Trophoblast cell (in vitro differentiated cells and primary cell): ENCODE measurements at regions not wholly inside any gene's neighbourhood (a gene's known extent, or its start where the extent isn't known, plus 50 kb on each side); places are given as distances from the start of the nearest gene placed in this dataset.

Experiments used
- DNase-seq, 2 donors: peaks; one replicate each; pipeline ENCODE4 v3.0.0-alpha.2; 2016
- H2AFZ ChIP-seq: 2 replicates; pipeline ENCODE4 v1.6.1; 2013; ENCODE audit warnings: low read length, moderate library complexity, mild to moderate bottlenecking; ENCODE audit not compliant: insufficient read depth, poor library complexity
- H2AK5ac ChIP-seq: 2 replicates; pipeline ENCODE4 v1.6.1; 2013; ENCODE audit warnings: mild to moderate bottlenecking, low read length
- H2BK120ac ChIP-seq: 2 replicates; pipeline ENCODE4 v1.6.1; 2013; ENCODE audit warnings: low read length, mild to moderate bottlenecking, moderate library complexity; ENCODE audit not compliant: insufficient read depth, poor library complexity
- H2BK12ac ChIP-seq: 2 replicates; pipeline ENCODE4 v1.6.1; 2013; ENCODE audit warnings: mild to moderate bottlenecking, low read length, moderate library complexity
- H2BK5ac ChIP-seq: 2 replicates; pipeline ENCODE4 v1.6.1; 2013; ENCODE audit warnings: low read length, low read depth, moderate library complexity, mild to moderate bottlenecking; ENCODE audit not compliant: poor library complexity
- H3K14ac ChIP-seq: 2 replicates; pipeline ENCODE4 v1.6.1; 2013; ENCODE audit warnings: mild to moderate bottlenecking, low read length
- H3K18ac ChIP-seq: 2 replicates; pipeline ENCODE4 v1.6.1; 2013; ENCODE audit warnings: mild to moderate bottlenecking, low read length
- H3K23ac ChIP-seq: 2 replicates; pipeline ENCODE4 v1.6.1; 2013; ENCODE audit warnings: low read length
- H3K27ac ChIP-seq: 2 replicates; pipeline ENCODE4 v1.5.1; 2013; ENCODE audit warnings: low read depth, mild to moderate bottlenecking, inconsistent platforms, low read length, moderate library complexity
- H3K27me3 ChIP-seq: 2 replicates; pipeline ENCODE4 v1.6.1; 2013; ENCODE audit warnings: inconsistent platforms, mild to moderate bottlenecking, low read length, moderate library complexity; ENCODE audit not compliant: insufficient read depth
- H3K36me3 ChIP-seq, 2 experiments: 1 replicate in 1 of 2; 2 replicates in 1 of 2; pipeline ENCODE4 v1.6.1; 2013; ENCODE audit warnings: low read length in 2 of 2, mild to moderate bottlenecking in 2 of 2, moderate library complexity in 1 of 2; ENCODE audit not compliant: insufficient read depth in 2 of 2, control insufficient read depth in 1 of 2
- H3K4ac ChIP-seq: 2 replicates; pipeline ENCODE4 v1.6.1; 2013; ENCODE audit warnings: low read depth, mild to moderate bottlenecking, low read length, moderate library complexity
- H3K4me1 ChIP-seq, 2 experiments: 1 replicate in 1 of 2; 2 replicates in 1 of 2; pipeline ENCODE4 v1.6.1; 2013; ENCODE audit warnings: low read length in 2 of 2, mild to moderate bottlenecking in 2 of 2, moderate library complexity in 1 of 2; ENCODE audit not compliant: insufficient read depth in 2 of 2, control insufficient read depth in 1 of 2
- H3K4me2 ChIP-seq: 2 replicates; pipeline ENCODE4 v1.6.1; 2013; ENCODE audit warnings: inconsistent platforms, mild to moderate bottlenecking, low read length, moderate library complexity
- H3K4me3 ChIP-seq: 2 replicates; pipeline ENCODE4 v1.5.1; 2013; ENCODE audit warnings: mild to moderate bottlenecking, low read depth, low read length, inconsistent platforms
- H3K79me1 ChIP-seq: one replicate; pipeline ENCODE4 v1.6.1; 2013; ENCODE audit warnings: low read length
- H3K79me2 ChIP-seq: 2 replicates; pipeline ENCODE4 v1.6.1; 2013; ENCODE audit warnings: low read length, mild to moderate bottlenecking; ENCODE audit not compliant: control insufficient read depth, insufficient read depth, poor library complexity
- H3K9ac ChIP-seq: 2 replicates; pipeline ENCODE4 v1.6.1; 2013; ENCODE audit warnings: mild to moderate bottlenecking, low read length
- H3K9me3 ChIP-seq: 2 replicates; pipeline ENCODE4 v1.6.1; 2013; ENCODE audit warnings: low read depth, mild to moderate bottlenecking, control low read depth, inconsistent platforms, low read length; ENCODE audit not compliant: insufficient read depth
- H4K12ac ChIP-seq: 2 replicates; pipeline ENCODE4 v1.6.1; 2013; ENCODE audit warnings: low read depth, mild to moderate bottlenecking, low read length, moderate library complexity
- H4K8ac ChIP-seq: 2 replicates; pipeline ENCODE4 v1.6.1; 2013; ENCODE audit warnings: low read depth, mild to moderate bottlenecking, low read length, moderate library complexity
- H4K91ac ChIP-seq: one replicate; pipeline ENCODE4 v1.6.1; 2013; ENCODE audit warnings: low read depth, mild to moderate bottlenecking, low read length, moderate library complexity
- WGBS: extraction: QIAGEN DNeasy Blood & Tissue Kit; methylation state at CpG from one replicate; pipeline ENCODE4 v1.1.7; 2013; ENCODE audit warnings: missing lambda C conversion rate; ENCODE audit not compliant: insufficient read length, insufficient coverage; ENCODE audit errors: extremely low coverage; 5-methylcytosine and 5-hydroxymethylcytosine counted together

DNA sequence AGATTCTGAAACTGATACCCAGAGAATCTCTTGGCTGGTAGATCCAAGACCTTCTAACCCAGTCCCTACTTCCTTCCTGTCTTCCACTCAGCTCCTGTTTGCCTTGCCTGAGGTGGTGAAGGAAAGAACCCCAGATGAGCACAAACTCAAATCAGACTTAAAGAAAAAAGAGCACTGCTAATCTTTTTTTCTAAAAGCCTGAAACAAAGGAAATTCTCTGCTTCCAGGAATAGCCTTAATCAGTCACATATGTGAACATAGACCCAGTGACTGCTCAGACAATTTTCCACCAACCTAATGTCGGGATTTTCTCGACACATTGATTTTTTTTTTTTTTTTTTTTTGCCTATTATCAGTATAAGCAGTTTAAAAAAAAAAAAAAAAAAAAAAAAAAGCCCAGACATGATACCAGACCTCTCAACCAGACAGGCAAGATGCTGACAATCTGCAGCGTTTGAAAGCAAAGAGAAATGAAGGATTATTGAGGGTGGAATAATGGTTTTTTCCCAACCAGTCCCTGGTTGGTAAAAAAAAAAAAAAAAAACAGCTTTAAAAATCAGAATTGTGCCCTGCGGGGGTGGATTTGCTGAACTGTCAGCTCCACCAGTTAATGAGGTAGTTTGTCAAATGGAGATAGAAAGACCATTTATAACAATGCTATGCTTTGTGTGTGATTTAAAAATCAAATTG is 256.8 kb upstream of the RARB start:
- Histone ChIP-seq H3K36me3 (no peaks in the 10 kb centered on the region), H2BK5ac (peak overlapping the region; percentile 76), H3K9ac (no peak overlapping the region), H4K8ac (peak overlapping the region; percentile 65), H3K9me3 (no peaks in the 10 kb centered on the region), H3K27ac (peak overlapping the region; percentile 90), H3K4ac (no peak overlapping the region), H2AFZ (no peak overlapping the region), H3K4me1 (peaks cover 3 to 4% of the 10 kb centered on the region in 2 experiments), H3K4me3 (no peak overlapping the region), H2AK5ac (no peak overlapping the region), H4K91ac (peak overlapping the region; percentile 77), H3K79me1 (peaks cover 22% of the 10 kb centered on the region), H3K4me2 (no peak overlapping the region), H3K18ac (no peak overlapping the region), H4K12ac (no peak overlapping the region), H3K14ac (no peak overlapping the region), H2BK120ac (peak overlapping the region; percentile 72), H3K27me3 (no peaks in the 10 kb centered on the region), H2BK12ac (no peak overlapping the region), H3K79me2 (no peaks in the 10 kb centered on the region), H3K23ac (no peak overlapping the region)
- no CpG with 5 or more reads among the region's 4 CpGs for WGBS
- no peak for DNase-seq

DNA sequence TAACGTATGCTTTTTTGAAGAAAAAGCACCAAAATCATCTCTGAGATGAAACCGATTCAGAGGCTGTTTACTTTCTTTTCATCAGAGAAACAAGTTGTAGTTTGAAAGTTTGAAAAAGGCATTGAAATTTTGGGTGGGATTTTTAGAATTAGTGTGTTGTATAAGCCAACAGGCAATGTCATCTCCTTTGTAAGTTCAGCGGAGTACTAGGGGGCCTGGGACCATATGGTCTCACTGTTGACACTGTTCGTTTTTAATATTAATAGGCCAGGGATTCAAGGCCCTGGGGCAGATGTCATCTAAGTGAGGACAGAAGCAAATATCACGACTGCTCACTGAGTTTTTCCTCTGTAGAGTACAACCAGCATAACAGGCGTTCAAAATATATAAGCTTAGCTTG is 256.2 kb upstream of the RARB start:
- Histone ChIP-seq H2AK5ac (peak overlapping the region; percentile 59), H2AFZ (no peak overlapping the region), H3K23ac (no peak overlapping the region)

DNA sequence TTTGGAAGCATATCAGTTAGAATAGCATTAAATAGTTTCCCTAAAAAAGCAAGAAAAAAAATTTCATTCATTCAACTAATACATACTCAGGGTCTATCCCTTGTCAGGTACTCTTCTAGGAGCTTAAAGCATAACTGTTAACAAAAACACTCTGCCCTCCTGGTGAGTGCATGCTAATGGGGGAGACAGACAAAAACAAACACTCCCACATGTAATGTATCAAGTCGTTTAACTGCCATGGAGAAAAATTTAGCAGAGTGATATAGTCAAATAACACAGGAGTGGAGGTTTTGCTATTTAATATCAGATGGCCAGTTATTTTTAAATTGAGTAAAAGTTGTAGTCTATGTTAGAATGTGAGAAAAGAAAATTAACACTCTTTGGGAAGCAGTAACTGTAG is 254.5 kb upstream of the RARB start:
- Histone ChIP-seq H2BK120ac (no peak overlapping the region), H3K4me1 (peaks cover 3 to 4% of the 10 kb centered on the region in 2 experiments), H3K79me2 (no peaks in the 10 kb centered on the region), H3K9me3 (no peaks in the 10 kb centered on the region), H3K4me2 (no peak overlapping the region), H3K9ac (no peak overlapping the region), H4K91ac (no peak overlapping the region), H2BK12ac (no peak overlapping the region), H3K4ac (no peak overlapping the region), H3K79me1 (peaks cover 22% of the 10 kb centered on the region), H3K36me3 (no peaks in the 10 kb centered on the region), H3K14ac (no peak overlapping the region), H4K12ac (no peak overlapping the region), H3K27me3 (no peaks in the 10 kb centered on the region), H2BK5ac (no peak overlapping the region), H3K27ac (no peak overlapping the region), H4K8ac (no peak overlapping the region), H3K4me3 (no peak overlapping the region), H2AFZ (no peak overlapping the region), H2AK5ac (no peak overlapping the region), H3K23ac (no peak overlapping the region), H3K18ac (no peak overlapping the region)
- no CpG with 5 or more reads among the region's 1 CpG for WGBS
- no peak for DNase-seq

More for the DNA sequence above, 256.2 kb upstream of the RARB start:
- H3K79me1 ChIP-seq = peaks cover 22% of the 10 kb centered on the region
- H3K4me2 ChIP-seq = no peak overlapping the region
- H3K9ac ChIP-seq = peak overlapping the region; percentile 44
- H3K14ac ChIP-seq = peak overlapping the region; percentile 91
- H3K4me1 ChIP-seq = peaks cover 3 to 4% of the 10 kb centered on the region in 2 experiments
- no peak for DNase-seq
- peak overlapping the region; percentile 89 for H2BK5ac ChIP-seq
- H3K27ac ChIP-seq = peak overlapping the region; percentile 83
- no CpG with 5 or more reads among the region's 6 CpGs for WGBS
- H3K36me3 ChIP-seq = no peaks in the 10 kb centered on the region
- peak overlapping the region; percentile 60 for H4K8ac ChIP-seq
- H3K18ac ChIP-seq = no peak overlapping the region
- H2BK12ac ChIP-seq = peak overlapping the region; percentile 99
- H3K4me3 ChIP-seq = no peak overlapping the region
- H3K4ac ChIP-seq = peak overlapping the region; percentile 86
- H3K9me3 ChIP-seq = no peaks in the 10 kb centered on the region
- no peak overlapping the region for H4K12ac ChIP-seq
- peak overlapping the region; percentile 79 for H4K91ac ChIP-seq
- H3K79me2 ChIP-seq = no peaks in the 10 kb centered on the region
- H2BK120ac ChIP-seq = peak overlapping the region; percentile 83
- no peaks in the 10 kb centered on the region for H3K27me3 ChIP-seq

DNA sequence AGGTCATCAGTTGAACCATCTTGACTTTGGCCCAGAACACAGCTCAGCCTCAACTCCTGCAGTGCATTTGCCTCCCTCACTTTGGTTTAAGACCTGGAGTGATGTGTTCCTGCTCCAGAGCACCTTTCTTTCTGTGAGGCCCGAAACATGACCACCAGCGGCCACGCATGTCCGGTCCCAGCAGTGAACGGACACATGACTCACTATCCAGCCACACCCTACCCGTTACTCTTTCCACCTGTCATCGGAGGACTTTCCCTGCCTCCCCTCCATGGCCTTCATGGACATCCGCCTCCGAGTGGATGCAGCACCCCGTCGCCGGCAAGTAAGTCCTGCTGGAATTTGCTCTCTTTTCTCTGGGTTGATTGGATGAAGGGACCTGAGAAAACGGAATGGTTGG is 253.8 kb upstream of the RARB start:
- H3K14ac ChIP-seq = no peak overlapping the region
- H4K12ac ChIP-seq = no peak overlapping the region
- no peak overlapping the region for H2AFZ ChIP-seq
- H4K8ac ChIP-seq = no peak overlapping the region
- no peak overlapping the region for H2AK5ac ChIP-seq
- H3K4me1 ChIP-seq = peaks cover 3 to 4% of the 10 kb centered on the region in 2 experiments
- H3K79me1 ChIP-seq = peaks cover 22% of the 10 kb centered on the region
- no peak overlapping the region for H3K18ac ChIP-seq
- no peaks in the 10 kb centered on the region for H3K79me2 ChIP-seq
- no peaks in the 10 kb centered on the region for H3K27me3 ChIP-seq
- H3K23ac ChIP-seq = no peak overlapping the region
- H3K27ac ChIP-seq = no peak overlapping the region
- no peak overlapping the region for H2BK5ac ChIP-seq
- H3K4me2 ChIP-seq = no peak overlapping the region
- no peak for DNase-seq
- no peaks in the 10 kb centered on the region for H3K36me3 ChIP-seq
- H2BK120ac ChIP-seq = no peak overlapping the region
- H3K4ac ChIP-seq = no peak overlapping the region
- peak overlapping the region; percentile 38 for H4K91ac ChIP-seq
- H3K4me3 ChIP-seq = no peak overlapping the region
- WGBS = no CpG with 5 or more reads among the region's 13 CpGs
- H2BK12ac ChIP-seq = peak overlapping the region; percentile 37
- no peak overlapping the region for H3K9ac ChIP-seq
- H3K9me3 ChIP-seq = no peaks in the 10 kb centered on the region
